Endothelial cell of umbilical vein (primary cell): ENCODE measurements at regions not wholly inside any gene's neighbourhood (a gene's known extent, or its start where the extent isn't known, plus 50 kb on each side); places are given as distances from the start of the nearest gene placed in this dataset.

Experiments
- BruUV-seq: library from RNA; stranded (reverse); fragments of 400-500 nt; replicated peaks from 2 replicates; lab custom pipeline; 2021; lab: Mats Ljungman, UMichigan
- CTCF ChIA-PET: fragments of 300-600, 350-600 bp; sonication (Branson Sonifier 250); formaldehyde crosslinking; loops from one replicate; lab custom pipeline; 2021; ENCODE audit warnings: antibody characterized with exemption, inconsistent platforms; lab: Charles Lee
- POLR2A ChIA-PET: fragments of 300-600, 350-600 bp; sonication (Branson Sonifier 250); formaldehyde crosslinking; loops from one replicate; lab custom pipeline; 2021; ENCODE audit warnings: antibody characterized with exemption, inconsistent platforms; lab: Charles Lee
- DNase-seq: peaks from one replicate; pipeline ENCODE4 v3.0.0-alpha.2; 2011; ENCODE audit warnings: low read depth, low spot score
- FAIRE-seq: peaks from 2 replicates; lab custom pipeline; 2011; peaks lifted over from hg19 to GRCh38; lab: Jason Lieb, UNC
- H2AFZ ChIP-seq: 2 replicates; pipeline ENCODE4 v1.6.0; 2012; ENCODE audit warnings: low read depth, low read length, control low read depth, inconsistent platforms
- H3K27ac ChIP-seq: 2 replicates; pipeline ENCODE4 v1.5.1; 2011; ENCODE audit warnings: low read depth, mild to moderate bottlenecking, control low read depth, low read length, moderate library complexity; ENCODE audit not compliant: insufficient read depth
- H3K27me3 ChIP-seq, 2 experiments: 2 replicates each; pipeline versions ENCODE4 v1.6.0 to v1.6.1; 2011; ENCODE audit warnings: low read length in 2 of 2, mixed read lengths in 1 of 2; ENCODE audit not compliant: control insufficient read depth in 2 of 2, insufficient read depth in 2 of 2
- H3K36me3 ChIP-seq, 2 experiments: 2 replicates in 1 of 2; 3 replicates in 1 of 2; pipeline ENCODE4 v1.5.1; 2011; ENCODE audit warnings: low read length in 2 of 2, mild to moderate bottlenecking in 1 of 2, moderate library complexity in 1 of 2; ENCODE audit not compliant: control insufficient read depth in 2 of 2, insufficient read depth in 2 of 2; ENCODE audit errors: extremely low read depth in 1 of 2
- H3K4me1 ChIP-seq: 3 replicates; pipeline ENCODE4 v1.5.1; 2011; ENCODE audit warnings: mild to moderate bottlenecking, low read length; ENCODE audit not compliant: control insufficient read depth, insufficient read depth; ENCODE audit errors: extremely low read depth
- H3K4me2 ChIP-seq: 2 replicates; pipeline ENCODE4 v1.6.1; 2011; ENCODE audit warnings: low read length, control low read depth, mixed read lengths; ENCODE audit not compliant: insufficient read depth
- H3K4me3 ChIP-seq, 3 experiments: fragments of 200-600 bp in 1 of 3; sonication (generic), shearing (Covaris generic) in 1 of 3; replicated peaks in 1 of 3; 2 replicates each; pipeline ENCODE4 v1.5.1; 2011 to 2016; ENCODE audit warnings: control low read depth in 3 of 3, low read length in 3 of 3, mild to moderate bottlenecking in 2 of 3, inconsistent platforms in 1 of 3, low read depth in 1 of 3, moderate library complexity in 1 of 3; ENCODE audit not compliant: insufficient read depth in 1 of 3
- H3K79me2 ChIP-seq: 2 replicates; pipeline ENCODE4 v1.6.0; 2012; ENCODE audit warnings: low read length, inconsistent platforms; ENCODE audit not compliant: control insufficient read depth, insufficient read depth
- H3K9ac ChIP-seq: replicated peaks from 2 replicates; pipeline ENCODE3; 2011; ENCODE audit warnings: low read length, control low read depth; ENCODE audit not compliant: insufficient read depth; ENCODE audit errors: extremely low read depth
- H3K9me1 ChIP-seq: replicated peaks from 3 replicates; pipeline ENCODE4 v1.6.0; 2011; ENCODE audit warnings: mild to moderate bottlenecking, low read length; ENCODE audit not compliant: control insufficient read depth, insufficient read depth; ENCODE audit errors: extremely low read depth
- H3K9me3 ChIP-seq: replicated peaks from 2 replicates; pipeline ENCODE4 v1.5.1; 2012; ENCODE audit warnings: low read length, inconsistent platforms; ENCODE audit not compliant: control insufficient read depth, insufficient read depth
- H4K20me1 ChIP-seq: replicated peaks from 2 replicates; pipeline ENCODE3; 2011; ENCODE audit warnings: mild to moderate bottlenecking, low read length; ENCODE audit not compliant: control insufficient read depth, insufficient read depth; ENCODE audit errors: extremely low read depth
- FOS ChIP-seq: IDR thresholded peaks from 2 replicates; pipeline ENCODE4 v1.6.1; 2011; ENCODE audit warnings: mild to moderate bottlenecking, low read length, moderate library complexity, borderline replicate concordance; ENCODE audit not compliant: insufficient read depth
- GATA2 ChIP-seq: IDR thresholded peaks from 2 replicates; pipeline ENCODE4 v1.7.0; 2011; ENCODE audit warnings: low read depth, mild to moderate bottlenecking, moderate library complexity, mixed read lengths, low read length; ENCODE audit not compliant: insufficient read length, insufficient read depth
- JUN ChIP-seq: IDR thresholded peaks from 2 replicates; pipeline ENCODE4 v1.6.1; 2011; ENCODE audit warnings: borderline replicate concordance, low read depth; ENCODE audit not compliant: insufficient read length, insufficient read depth
- dilution Hi-C: fragments of 300-500 bp; cut with MboI; formaldehyde crosslinking; loops from one replicate; pipeline ENCODE4 v1.15.0; 2019; ENCODE audit warnings: low sequenced_read_pairs; ENCODE audit not compliant: extremely low pct_ligation_motif_present
- intact Hi-C: fragments of 100-400 bp; cut with micrococcal nuclease; formaldehyde crosslinking; loops from one replicate; pipeline ENCODE4 v1.10.0; 2022
- small RNA-seq: library from RNA; depleted of rRNA; stranded (forward); fragments of <200 nt; gene quantifications from one replicate; pipeline ENCODE3, GENCODE V24; 2012; ENCODE audit warnings: low replicate concordance, low read depth; ENCODE audit not compliant: insufficient read depth, insufficient read length

DNA sequence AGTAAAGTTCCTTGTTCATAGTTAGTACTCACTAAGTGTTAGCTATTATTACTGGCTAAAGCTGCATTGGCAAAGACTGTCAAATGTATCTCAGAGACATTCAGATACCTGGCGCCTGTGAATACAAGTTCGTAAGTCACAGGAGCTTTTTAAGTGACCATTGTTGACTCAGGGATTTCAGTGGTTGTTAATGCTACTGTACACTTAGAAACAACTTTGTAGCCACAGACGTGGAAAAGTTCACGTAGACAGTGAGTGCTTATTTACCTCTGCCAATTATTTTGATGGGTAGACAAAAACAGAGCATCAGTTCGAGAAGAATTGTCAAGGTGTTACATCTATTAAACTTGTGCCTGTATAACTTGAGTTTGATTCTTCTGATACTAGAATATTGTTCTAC lies 59.1 kb upstream of the RRP15 start:
- no peak for DNase-seq
- no TSS peak for BruUV-seq
- dilution Hi-C loops: no loop called here

More for the DNA sequence above, 59.1 kb upstream of the RRP15 start:
- Histone ChIP-seq H3K9ac (no peak overlapping the region), H3K4me1 (no peaks in the 10 kb centered on the region), H3K27me3 (no peaks in the 10 kb centered on the region), H2AFZ (no peak overlapping the region), H3K27ac (no peak overlapping the region), H3K4me3 (no peak overlapping the region), H3K36me3 (no peaks in the 10 kb centered on the region), H4K20me1 (no peaks in the 10 kb centered on the region), H3K4me2 (no peak overlapping the region), H3K79me2 (no peaks in the 10 kb centered on the region), H3K9me3 (no peaks in the 10 kb centered on the region), H3K9me1 (no peaks in the 10 kb centered on the region)
- no peak for FAIRE-seq
- ChIA-PET CTCF (no interaction called here), POLR2A (no interaction called here)
- intact Hi-C loops: no loop called here
- no peak for TF ChIP-seq FOS
- no peak for TF ChIP-seq JUN
- no peak for TF ChIP-seq GATA2

Small RNA genes in the stretch of these regions (small RNA-seq; reads per million reads assigned to genes)
- 0.66 reads per million for gene RNU1-141P
